ENCODE measurements at regions not wholly inside any gene's neighbourhood (a gene's known extent, or its start where the extent isn't known, plus 50 kb on each side); places are given as distances from the start of the nearest gene placed in this dataset.

DNA sequence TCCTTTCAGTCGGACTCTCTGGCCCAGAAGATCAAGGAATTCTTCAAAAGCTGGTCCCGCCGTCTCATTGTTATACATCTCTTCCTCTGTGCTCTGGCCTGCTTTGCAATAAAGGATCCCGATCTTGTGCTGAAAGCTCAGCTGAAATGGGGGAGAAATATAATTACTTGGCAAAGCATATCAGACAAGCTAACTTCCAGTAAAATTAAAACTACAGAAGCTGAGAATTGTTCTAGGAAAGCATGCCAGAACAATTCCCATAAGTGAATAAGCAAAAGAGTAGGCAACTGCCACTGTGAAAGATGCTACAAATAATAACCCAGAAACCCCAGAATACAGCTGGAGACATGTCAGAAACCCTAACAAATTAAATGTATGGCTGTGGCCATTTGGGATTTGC is 146.1 kb downstream of the SIPA1L2 start:
- Histone ChIP-seq H2AFZ (replicated peaks; ENCODE audit: low read length, poor library complexity) (no peak overlapping the region), H3K4me1 (ENCODE audit: control insufficient read depth, insufficient read depth, low read length) (peaks cover 13% of the 10 kb centered on the region), H3K4ac (ENCODE audit: low read depth, low read length) (no peak overlapping the region), H3K36me3 (ENCODE audit: control insufficient read depth, insufficient read depth, low read length) (peaks cover 13% of the 10 kb centered on the region), H4K91ac (ENCODE audit: insufficient read depth, low read depth, low read length) (no peak overlapping the region), H4K20me1 (ENCODE audit: insufficient read depth, low read length) (no peaks in the 10 kb centered on the region), H3K4me2 (ENCODE audit: low read depth, low read length) (no peak overlapping the region), H3K27ac (ENCODE audit: insufficient read depth, low read length) (no peak overlapping the region), H3K27me3 (ENCODE audit: control insufficient read depth, insufficient read depth, low read length) (no peaks in the 10 kb centered on the region), H3K9ac (ENCODE audit: low read depth, low read length) (no peak overlapping the region), H2BK20ac (ENCODE audit: low read depth, low read length) (no peak overlapping the region), H3K9me1 (ENCODE audit: insufficient read depth, low read length) (peaks cover 7% of the 10 kb centered on the region; the same call in 1 of the 2 replicates), H3K56ac (ENCODE audit: extremely low read depth, insufficient read depth, low read length) (no peak overlapping the region), H2AK5ac (ENCODE audit: low read depth, low read length) (no peak overlapping the region), H2AK9ac (replicated peaks; ENCODE audit: low read depth, low read length, poor library complexity) (no peak overlapping the region), H3K4me3 (ENCODE audit: insufficient read depth, low read depth, low read length) (no peak overlapping the region), H3K14ac (replicated peaks; ENCODE audit: low read depth, low read length) (no peak overlapping the region), H4K8ac (ENCODE audit: low read depth in 2 of 2, low read length in 2 of 2) (no peak overlapping the region), H3K18ac (ENCODE audit: low read depth, low read length) (no peak overlapping the region), H2BK120ac (ENCODE audit: low read depth, low read length) (no peak overlapping the region), H3K23ac (ENCODE audit: low read depth, low read length) (no peak overlapping the region), H3K79me1 (ENCODE audit: low read depth in 1 of 2, low read length in 2 of 2) (peaks cover 0 to 4% of the 10 kb centered on the region in 2 experiments; a peak in 1 of 4 replicates), H4K5ac (ENCODE audit: low read depth, low read length) (no peak overlapping the region), H2BK5ac (ENCODE audit: low read depth, low read length, poor library complexity, severe bottlenecking) (no peak overlapping the region), H2BK15ac (ENCODE audit: low read depth, low read length) (no peak overlapping the region), H3K9me3 (ENCODE audit: control insufficient read depth, insufficient read depth, low read length) (no peaks in the 10 kb centered on the region)
- no TSS peak for BruUV-seq (replicated peaks)
- DNase-seq (no peak), ATAC-seq (ENCODE audit: low read depth) (no peak)
- ChIA-PET CTCF (interaction anchor here (0.6 kb wide), 1 partner anchor 779 kb away, joined by 3 read pairs; no protein-coding TSS in a partner anchor), POLR2A (ENCODE audit: unreplicated experiment) (no interaction called here)
- intact Hi-C loops (cut with micrococcal nuclease) (no loop called here), dilution Hi-C loops (cut with HindIII; ENCODE audit: low sequenced_read_pairs, unreplicated experiment) (no loop called here), in situ Hi-C loops (cut with MboI; ENCODE audit: low sequenced_read_pairs) (no loop called here)
- TF ChIP-seq FOS (IDR thresholded peaks at IDR 0.05; ENCODE audit: low read depth, low read length) (no peak), MAFK (IDR thresholded peaks at IDR 0.05; ENCODE audit: low read depth, low read length) (no peak), BHLHE40 (IDR thresholded peaks at IDR 0.05; ENCODE audit: low read depth, low read length) (no peak), NFE2L2 (IDR thresholded peaks at IDR 0.05; ENCODE audit: low read depth, low read length) (no peak), USF2 (IDR thresholded peaks at IDR 0.05; ENCODE audit: low read depth, low read length) (no peak), RCOR1 (IDR thresholded peaks at IDR 0.05; ENCODE audit: insufficient replicate concordance, low read length) (no peak), POLR2A (IDR thresholded peaks at IDR 0.05; ENCODE audit: low read depth, low read length) (no peak), RAD21 (IDR thresholded peaks at IDR 0.05; ENCODE audit: low read length) (no peak), RFX5 (IDR thresholded peaks at IDR 0.05; ENCODE audit: low read depth, low read length) (no peak), CEBPB (IDR thresholded peaks at IDR 0.05; ENCODE audit: low read depth, low read length) (no peak), CHD1 (IDR thresholded peaks at IDR 0.05; ENCODE audit: low read depth, low read length) (no peak), MXI1 (IDR thresholded peaks at IDR 0.05; ENCODE audit: borderline replicate concordance, low read depth, low read length) (no peak), SMC3 (IDR thresholded peaks at IDR 0.05; ENCODE audit: low read depth, low read length) (no peak), MAZ (IDR thresholded peaks at IDR 0.05; ENCODE audit: borderline replicate concordance, low read depth, low read length) (no peak)
- TF ChIP-seq, protein P1, sequence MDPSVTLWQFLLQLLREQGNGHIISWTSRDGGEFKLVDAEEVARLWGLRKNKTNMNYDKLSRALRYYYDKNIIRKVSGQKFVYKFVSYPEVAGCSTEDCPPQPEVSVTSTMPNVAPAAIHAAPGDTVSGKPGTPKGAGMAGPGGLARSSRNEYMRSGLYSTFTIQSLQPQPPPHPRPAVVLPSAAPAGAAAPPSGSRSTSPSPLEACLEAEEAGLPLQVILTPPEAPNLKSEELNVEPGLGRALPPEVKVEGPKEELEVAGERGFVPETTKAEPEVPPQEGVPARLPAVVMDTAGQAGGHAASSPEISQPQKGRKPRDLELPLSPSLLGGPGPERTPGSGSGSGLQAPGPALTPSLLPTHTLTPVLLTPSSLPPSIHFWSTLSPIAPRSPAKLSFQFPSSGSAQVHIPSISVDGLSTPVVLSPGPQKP (IDR thresholded peaks at IDR 0.05; ENCODE audit: borderline replicate concordance, low read depth, low read length), result no peak
- TF ChIP-seq, protein P2, sequence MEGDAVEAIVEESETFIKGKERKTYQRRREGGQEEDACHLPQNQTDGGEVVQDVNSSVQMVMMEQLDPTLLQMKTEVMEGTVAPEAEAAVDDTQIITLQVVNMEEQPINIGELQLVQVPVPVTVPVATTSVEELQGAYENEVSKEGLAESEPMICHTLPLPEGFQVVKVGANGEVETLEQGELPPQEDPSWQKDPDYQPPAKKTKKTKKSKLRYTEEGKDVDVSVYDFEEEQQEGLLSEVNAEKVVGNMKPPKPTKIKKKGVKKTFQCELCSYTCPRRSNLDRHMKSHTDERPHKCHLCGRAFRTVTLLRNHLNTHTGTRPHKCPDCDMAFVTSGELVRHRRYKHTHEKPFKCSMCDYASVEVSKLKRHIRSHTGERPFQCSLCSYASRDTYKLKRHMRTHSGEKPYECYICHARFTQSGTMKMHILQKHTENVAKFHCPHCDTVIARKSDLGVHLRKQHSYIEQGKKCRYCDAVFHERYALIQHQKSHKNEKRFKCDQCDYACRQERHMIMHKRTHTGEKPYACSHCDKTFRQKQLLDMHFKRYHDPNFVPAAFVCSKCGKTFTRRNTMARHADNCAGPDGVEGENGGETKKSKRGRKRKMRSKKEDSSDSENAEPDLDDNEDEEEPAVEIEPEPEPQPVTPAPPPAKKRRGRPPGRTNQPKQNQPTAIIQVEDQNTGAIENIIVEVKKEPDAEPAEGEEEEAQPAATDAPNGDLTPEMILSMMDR (conservative IDR thresholded peaks at IDR 0.05; ENCODE audit: low read depth, low read length), result no peak
- WGBS, 2 experiments (ENCODE audit: extremely low coverage in 2 of 2, insufficient read length in 1 of 2), result no CpG with 5 or more reads among the region's 4 CpGs

All from IMR-90 (cell line).